ENCODE measurements at regions not wholly inside any gene's neighbourhood (a gene's known extent, or its start where the extent isn't known, plus 50 kb on each side); places are given as distances from the start of the nearest gene placed in this dataset.

DNA sequence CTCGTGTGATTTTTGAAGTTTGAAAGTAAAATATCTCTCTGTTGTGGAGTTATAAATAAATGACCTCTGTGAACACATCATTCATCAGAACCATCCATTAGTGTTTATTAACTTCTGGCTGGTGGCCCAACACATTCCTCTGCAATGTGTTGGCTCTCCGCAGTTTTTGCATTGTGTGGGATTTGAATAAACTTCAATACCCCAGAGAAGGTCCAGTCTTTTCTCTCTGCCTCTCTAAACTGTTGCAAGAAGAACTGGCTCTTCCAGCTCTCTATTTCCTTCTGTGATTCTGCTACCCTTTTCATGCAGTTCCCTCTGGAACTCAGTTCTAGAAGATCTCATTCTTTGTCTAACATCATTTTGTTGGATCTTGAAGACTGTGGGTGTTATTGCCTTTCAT is 125.0 kb upstream of the ARHGAP42 start:
- Histone ChIP-seq H3K4me3 (ENCODE audit: low read depth, low read length) (no peak overlapping the region), H3K27me3 (ENCODE audit: control insufficient read depth, insufficient read depth, low read length) (no peaks in the 10 kb centered on the region), H3K36me3 (ENCODE audit: control insufficient read depth, insufficient read depth, low read length) (no peaks in the 10 kb centered on the region)
- TF ChIP-seq, protein P1, sequence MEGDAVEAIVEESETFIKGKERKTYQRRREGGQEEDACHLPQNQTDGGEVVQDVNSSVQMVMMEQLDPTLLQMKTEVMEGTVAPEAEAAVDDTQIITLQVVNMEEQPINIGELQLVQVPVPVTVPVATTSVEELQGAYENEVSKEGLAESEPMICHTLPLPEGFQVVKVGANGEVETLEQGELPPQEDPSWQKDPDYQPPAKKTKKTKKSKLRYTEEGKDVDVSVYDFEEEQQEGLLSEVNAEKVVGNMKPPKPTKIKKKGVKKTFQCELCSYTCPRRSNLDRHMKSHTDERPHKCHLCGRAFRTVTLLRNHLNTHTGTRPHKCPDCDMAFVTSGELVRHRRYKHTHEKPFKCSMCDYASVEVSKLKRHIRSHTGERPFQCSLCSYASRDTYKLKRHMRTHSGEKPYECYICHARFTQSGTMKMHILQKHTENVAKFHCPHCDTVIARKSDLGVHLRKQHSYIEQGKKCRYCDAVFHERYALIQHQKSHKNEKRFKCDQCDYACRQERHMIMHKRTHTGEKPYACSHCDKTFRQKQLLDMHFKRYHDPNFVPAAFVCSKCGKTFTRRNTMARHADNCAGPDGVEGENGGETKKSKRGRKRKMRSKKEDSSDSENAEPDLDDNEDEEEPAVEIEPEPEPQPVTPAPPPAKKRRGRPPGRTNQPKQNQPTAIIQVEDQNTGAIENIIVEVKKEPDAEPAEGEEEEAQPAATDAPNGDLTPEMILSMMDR (IDR thresholded peaks at IDR 0.05; ENCODE audit: insufficient read depth, low read length, severe bottlenecking) = no peak
- DNase-seq (ENCODE audit: low read depth) (peak; percentile 88), FAIRE-seq (no peak)

DNA sequence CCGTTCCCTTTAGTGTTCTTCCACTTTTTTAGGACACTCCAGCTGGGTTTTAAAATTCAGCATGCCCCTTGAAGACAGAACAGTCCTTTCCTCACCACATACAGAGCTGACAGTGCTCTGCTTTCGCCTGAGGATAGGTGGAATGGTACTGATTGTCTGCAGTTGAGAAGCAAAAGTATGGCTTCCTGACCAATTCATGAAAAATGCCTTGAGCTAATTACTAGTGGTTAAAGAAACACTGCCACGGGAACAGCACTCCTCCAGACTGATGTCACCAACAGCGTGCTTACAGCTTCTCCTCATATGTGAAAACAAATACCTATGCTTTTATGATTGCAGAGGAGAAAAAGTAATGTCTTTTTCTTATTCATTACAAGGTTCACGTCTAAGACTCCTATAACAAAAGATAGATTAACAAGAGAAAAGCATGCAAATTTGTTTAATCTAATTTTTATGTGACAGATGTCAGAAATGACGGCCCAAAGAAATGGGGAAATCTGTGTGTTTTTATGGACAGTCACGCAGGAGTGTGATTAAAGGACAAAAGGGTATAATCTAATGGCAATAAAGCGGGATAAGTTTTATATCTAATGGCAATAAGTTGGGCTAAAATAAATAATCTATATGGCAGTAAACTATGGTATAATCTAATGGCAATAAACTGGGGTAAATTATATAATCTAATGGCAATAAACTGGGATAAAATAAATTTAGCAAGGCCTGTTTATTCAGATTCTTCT is 123.4 kb upstream of the ARHGAP42 start:
- TF ChIP-seq, protein P1 (IDR thresholded peaks at IDR 0.05; ENCODE audit: insufficient read depth, low read length, severe bottlenecking) = no peak
- no peak for DNase-seq (ENCODE audit: low read depth)
- H3K27me3 ChIP-seq (ENCODE audit: control insufficient read depth, insufficient read depth, low read length) = no peaks in the 10 kb centered on the region
- no peak overlapping the region for H3K4me3 ChIP-seq (ENCODE audit: low read depth, low read length)
- no peak for FAIRE-seq
- no peaks in the 10 kb centered on the region for H3K36me3 ChIP-seq (ENCODE audit: control insufficient read depth, insufficient read depth, low read length)

DNA sequence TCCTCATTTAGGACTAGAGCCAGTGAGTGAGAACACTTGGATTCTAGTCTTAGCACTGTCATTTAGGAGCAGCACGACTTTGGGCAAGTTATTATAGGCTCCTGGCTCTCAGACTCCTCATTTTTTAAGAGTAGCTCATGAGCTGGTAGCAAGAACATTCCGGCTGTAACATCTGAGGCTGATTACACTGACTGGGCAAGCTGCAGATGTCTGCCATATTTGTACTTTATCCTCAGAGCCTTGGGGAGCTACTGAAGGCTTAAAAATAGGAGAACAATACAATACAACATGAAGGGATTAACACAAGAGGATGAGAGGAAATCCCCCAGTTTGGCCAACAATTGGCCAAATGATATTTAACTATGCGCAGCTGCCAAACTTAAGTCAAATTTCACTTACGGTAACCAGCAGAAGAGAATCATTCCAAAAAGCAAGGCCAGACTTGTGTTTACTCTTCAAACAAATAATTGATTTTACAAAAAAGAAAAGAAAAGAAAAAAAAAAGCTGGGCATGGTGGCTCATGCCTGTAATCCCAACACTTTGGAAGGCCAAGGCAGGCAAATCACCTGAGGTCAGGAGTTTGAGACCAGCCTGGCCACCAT is 113.1 kb upstream of the ARHGAP42 start:
- Histone ChIP-seq H3K27me3 (ENCODE audit: control insufficient read depth, insufficient read depth, low read length) (no peaks in the 10 kb centered on the region), H3K4me3 (ENCODE audit: low read depth, low read length) (no peak overlapping the region), H3K36me3 (ENCODE audit: control insufficient read depth, insufficient read depth, low read length) (no peaks in the 10 kb centered on the region)
- TF ChIP-seq, protein P1 (IDR thresholded peaks at IDR 0.05; ENCODE audit: insufficient read depth, low read length, severe bottlenecking) = no peak
- FAIRE-seq (no peak), DNase-seq (ENCODE audit: low read depth) (no peak)

DNA sequence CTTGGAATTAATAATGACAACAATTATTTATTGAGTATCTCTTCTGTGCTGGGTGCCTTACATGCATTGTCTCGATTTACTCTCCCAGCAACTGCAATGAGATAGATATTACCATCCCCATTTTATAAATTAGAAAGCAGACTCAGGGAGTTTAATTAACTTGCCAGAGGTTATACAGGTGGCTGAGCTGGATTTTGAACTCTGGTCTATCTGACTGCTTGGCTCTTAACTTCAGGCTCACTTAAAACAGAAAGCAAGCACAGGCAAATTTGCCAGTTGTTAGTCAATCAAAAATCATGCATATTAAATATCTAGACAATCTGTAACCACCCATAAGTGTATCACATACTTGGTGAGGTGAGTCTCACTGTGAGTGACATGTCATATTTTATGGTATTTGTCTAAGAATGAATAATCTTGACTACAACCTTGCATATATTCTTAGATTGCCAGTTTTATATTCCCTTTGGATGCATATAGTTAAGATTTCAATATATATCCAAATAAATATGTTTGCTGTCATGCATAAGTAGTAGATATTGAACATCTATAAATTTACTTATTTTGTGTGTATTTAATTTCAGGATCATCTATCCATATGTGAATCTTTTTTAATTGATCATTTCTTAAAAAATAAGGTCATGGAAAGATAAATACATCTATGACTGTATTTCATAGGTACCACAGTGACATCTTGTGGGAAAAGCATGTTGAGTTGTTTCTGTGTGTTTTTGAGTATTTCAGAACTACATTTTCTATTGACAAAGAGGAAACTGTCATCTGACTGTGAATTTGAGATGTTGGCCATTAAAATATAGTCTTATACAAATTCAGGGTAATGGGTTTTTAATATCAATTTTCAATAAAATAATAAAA is 112.0 kb upstream of the ARHGAP42 start:
- TF ChIP-seq, protein P1 (IDR thresholded peaks at IDR 0.05; ENCODE audit: insufficient read depth, low read length, severe bottlenecking) = peak; percentile 10
- Histone ChIP-seq H3K36me3 (ENCODE audit: control insufficient read depth, insufficient read depth, low read length) (no peaks in the 10 kb centered on the region), H3K27me3 (ENCODE audit: control insufficient read depth, insufficient read depth, low read length) (no peaks in the 10 kb centered on the region), H3K4me3 (ENCODE audit: low read depth, low read length) (no peak overlapping the region)
- FAIRE-seq (no peak), DNase-seq (ENCODE audit: low read depth) (peak; percentile 61)

DNA sequence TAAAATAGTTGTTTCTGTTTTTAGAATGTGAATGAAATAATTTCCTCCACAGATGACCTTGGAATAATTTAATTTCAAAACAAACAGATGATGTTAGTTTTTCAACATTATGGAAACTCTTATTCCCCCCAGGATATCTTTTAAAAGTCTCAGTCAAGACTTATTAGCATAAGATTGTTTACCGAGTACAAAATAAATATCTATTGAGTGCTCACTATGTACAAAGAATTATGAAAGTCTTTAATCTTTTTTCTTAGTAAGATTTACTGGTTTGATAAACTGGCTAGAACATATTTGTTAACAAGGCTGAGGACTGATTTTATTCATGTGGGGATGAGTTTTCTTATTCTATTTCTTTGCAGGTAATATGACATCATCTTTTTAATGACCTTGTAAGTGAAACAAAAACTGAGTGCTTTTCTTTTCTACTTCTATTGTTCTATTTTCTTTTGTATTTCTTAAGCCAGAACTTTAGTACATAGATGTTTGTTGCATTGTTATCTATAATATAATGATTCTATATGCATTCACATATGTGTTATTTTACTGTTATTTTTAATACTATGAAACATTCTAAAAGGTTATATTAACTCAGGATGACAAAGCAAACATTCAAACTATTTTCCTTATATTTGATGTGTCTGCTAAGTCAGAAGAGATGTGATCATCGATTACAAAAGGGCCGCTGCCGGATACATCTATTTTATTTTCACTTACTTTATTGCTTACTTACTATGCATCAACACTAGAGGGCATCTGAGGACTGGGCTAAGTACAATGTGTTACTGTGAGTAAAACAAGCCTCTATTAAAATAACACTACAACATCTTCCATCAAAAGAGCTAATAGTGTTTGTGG is 111.0 kb upstream of the ARHGAP42 start:
- DNase-seq (ENCODE audit: low read depth) (peak; percentile 56), FAIRE-seq (no peak)
- Histone ChIP-seq H3K4me3 (ENCODE audit: low read depth, low read length) (no peak overlapping the region), H3K27me3 (ENCODE audit: control insufficient read depth, insufficient read depth, low read length) (no peaks in the 10 kb centered on the region), H3K36me3 (ENCODE audit: control insufficient read depth, insufficient read depth, low read length) (no peaks in the 10 kb centered on the region)
- TF ChIP-seq, protein P1 (IDR thresholded peaks at IDR 0.05; ENCODE audit: insufficient read depth, low read length, severe bottlenecking) = peak; percentile 58
